GM12891 (cell line): ENCODE measurements at regions not wholly inside any gene's neighbourhood (a gene's known extent, or its start where the extent isn't known, plus 50 kb on each side); places are given as distances from the start of the nearest gene placed in this dataset.

Source experiments
- POLR2A ChIP-seq: IDR thresholded peaks from 2 replicates; pipeline ENCODE4 v1.6.1; 2011; ENCODE audit warnings: low read depth, low read length, control low read depth
- POLR2AphosphoS5 ChIP-seq: IDR thresholded peaks from 2 replicates; pipeline ENCODE4 v1.6.1; 2011; ENCODE audit warnings: low read depth, low read length, control low read depth
- POU2F2 ChIP-seq: IDR thresholded peaks from 2 replicates; pipeline ENCODE4 v1.6.1; 2011; ENCODE audit warnings: low read depth, mild to moderate bottlenecking, control low read depth, low read length, moderate library complexity
- TAF1 ChIP-seq: IDR thresholded peaks from 2 replicates; pipeline ENCODE4 v1.6.1; 2011; ENCODE audit warnings: low read depth, low read length, control low read depth

DNA sequence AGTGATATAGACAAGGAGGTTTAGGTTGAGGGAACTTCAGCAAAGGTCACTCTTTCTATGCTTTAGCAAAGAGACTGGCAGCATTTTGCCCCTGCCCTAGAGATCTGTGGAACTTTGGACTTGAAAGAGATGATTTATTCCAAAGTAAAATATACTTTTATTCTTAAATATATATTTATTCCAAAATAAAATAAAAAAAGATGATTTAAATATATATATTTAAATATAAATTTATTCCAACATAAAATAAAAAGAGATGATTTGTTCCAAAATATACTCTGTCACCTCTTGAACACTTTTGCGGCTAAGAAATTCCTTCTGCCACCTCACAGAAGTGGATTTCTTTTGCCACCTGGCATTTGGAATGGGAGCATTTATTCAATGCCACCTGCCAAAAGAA lies 521.3 kb upstream of the CHORDC1 start:
- TF ChIP-seq POLR2A (no peak), POLR2AphosphoS5 (no peak), POU2F2 (no peak), TAF1 (no peak)
